ENCODE measurements at regions not wholly inside any gene's neighbourhood (a gene's known extent, or its start where the extent isn't known, plus 50 kb on each side); places are given as distances from the start of the nearest gene placed in this dataset.

DNA sequence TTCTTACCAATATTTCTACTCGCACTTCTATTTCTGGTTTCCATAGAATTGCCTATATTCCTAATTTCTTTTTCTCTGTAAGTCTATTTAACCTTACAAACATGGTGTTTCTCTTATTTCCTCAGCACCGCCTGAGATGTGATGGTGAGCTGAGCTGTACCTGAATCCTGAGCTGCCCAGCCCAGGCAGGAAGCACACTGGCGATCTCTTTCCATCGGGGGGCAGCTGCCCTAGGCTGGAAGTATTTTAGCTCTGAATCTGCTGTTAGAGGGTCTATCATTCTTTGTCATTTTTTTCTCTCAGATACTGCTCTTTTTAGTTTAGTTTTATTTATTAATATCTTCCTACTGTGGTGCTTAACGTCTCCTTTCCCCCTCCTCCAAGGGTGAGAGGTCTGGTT lies 173.4 kb upstream of the SLC35B3 start:
- H3K27ac ChIP-seq (ENCODE audit: insufficient read depth, low read length): no peak overlapping the region
- TF ChIP-seq POLR2A (IDR thresholded peaks at IDR 0.05; ENCODE audit: low read depth, low read length) (no peak), MAZ (IDR thresholded peaks at IDR 0.05; ENCODE audit: borderline replicate concordance, low read depth, low read length) (no peak), RAD21 (IDR thresholded peaks at IDR 0.05; ENCODE audit: low read length) (no peak), FOS (IDR thresholded peaks at IDR 0.05; ENCODE audit: low read depth, low read length) (no peak), CHD1 (IDR thresholded peaks at IDR 0.05; ENCODE audit: low read depth, low read length) (no peak), NFE2L2 (IDR thresholded peaks at IDR 0.05; ENCODE audit: low read depth, low read length) (no peak), RCOR1 (IDR thresholded peaks at IDR 0.05; ENCODE audit: insufficient replicate concordance, low read length) (no peak), MXI1 (IDR thresholded peaks at IDR 0.05; ENCODE audit: borderline replicate concordance, low read depth, low read length) (no peak), RFX5 (IDR thresholded peaks at IDR 0.05; ENCODE audit: low read depth, low read length) (no peak), SMC3 (IDR thresholded peaks at IDR 0.05; ENCODE audit: low read depth, low read length) (no peak), BHLHE40 (IDR thresholded peaks at IDR 0.05; ENCODE audit: low read depth, low read length) (no peak), MAFK (IDR thresholded peaks at IDR 0.05; ENCODE audit: low read depth, low read length) (no peak), CEBPB (IDR thresholded peaks at IDR 0.05; ENCODE audit: low read depth, low read length) (no peak)
- TF ChIP-seq, protein P1, sequence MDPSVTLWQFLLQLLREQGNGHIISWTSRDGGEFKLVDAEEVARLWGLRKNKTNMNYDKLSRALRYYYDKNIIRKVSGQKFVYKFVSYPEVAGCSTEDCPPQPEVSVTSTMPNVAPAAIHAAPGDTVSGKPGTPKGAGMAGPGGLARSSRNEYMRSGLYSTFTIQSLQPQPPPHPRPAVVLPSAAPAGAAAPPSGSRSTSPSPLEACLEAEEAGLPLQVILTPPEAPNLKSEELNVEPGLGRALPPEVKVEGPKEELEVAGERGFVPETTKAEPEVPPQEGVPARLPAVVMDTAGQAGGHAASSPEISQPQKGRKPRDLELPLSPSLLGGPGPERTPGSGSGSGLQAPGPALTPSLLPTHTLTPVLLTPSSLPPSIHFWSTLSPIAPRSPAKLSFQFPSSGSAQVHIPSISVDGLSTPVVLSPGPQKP (IDR thresholded peaks at IDR 0.05; ENCODE audit: borderline replicate concordance, low read depth, low read length): no peak
- TF ChIP-seq, protein P2, sequence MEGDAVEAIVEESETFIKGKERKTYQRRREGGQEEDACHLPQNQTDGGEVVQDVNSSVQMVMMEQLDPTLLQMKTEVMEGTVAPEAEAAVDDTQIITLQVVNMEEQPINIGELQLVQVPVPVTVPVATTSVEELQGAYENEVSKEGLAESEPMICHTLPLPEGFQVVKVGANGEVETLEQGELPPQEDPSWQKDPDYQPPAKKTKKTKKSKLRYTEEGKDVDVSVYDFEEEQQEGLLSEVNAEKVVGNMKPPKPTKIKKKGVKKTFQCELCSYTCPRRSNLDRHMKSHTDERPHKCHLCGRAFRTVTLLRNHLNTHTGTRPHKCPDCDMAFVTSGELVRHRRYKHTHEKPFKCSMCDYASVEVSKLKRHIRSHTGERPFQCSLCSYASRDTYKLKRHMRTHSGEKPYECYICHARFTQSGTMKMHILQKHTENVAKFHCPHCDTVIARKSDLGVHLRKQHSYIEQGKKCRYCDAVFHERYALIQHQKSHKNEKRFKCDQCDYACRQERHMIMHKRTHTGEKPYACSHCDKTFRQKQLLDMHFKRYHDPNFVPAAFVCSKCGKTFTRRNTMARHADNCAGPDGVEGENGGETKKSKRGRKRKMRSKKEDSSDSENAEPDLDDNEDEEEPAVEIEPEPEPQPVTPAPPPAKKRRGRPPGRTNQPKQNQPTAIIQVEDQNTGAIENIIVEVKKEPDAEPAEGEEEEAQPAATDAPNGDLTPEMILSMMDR (conservative IDR thresholded peaks at IDR 0.05; ENCODE audit: low read depth, low read length): no peak
- TF ChIP-seq, protein P3, sequence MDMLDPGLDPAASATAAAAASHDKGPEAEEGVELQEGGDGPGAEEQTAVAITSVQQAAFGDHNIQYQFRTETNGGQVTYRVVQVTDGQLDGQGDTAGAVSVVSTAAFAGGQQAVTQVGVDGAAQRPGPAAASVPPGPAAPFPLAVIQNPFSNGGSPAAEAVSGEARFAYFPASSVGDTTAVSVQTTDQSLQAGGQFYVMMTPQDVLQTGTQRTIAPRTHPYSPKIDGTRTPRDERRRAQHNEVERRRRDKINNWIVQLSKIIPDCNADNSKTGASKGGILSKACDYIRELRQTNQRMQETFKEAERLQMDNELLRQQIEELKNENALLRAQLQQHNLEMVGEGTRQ (IDR thresholded peaks at IDR 0.05; ENCODE audit: low read depth, low read length): no peak
- H2BK5ac ChIP-seq (ENCODE audit: low read depth, low read length, poor library complexity, severe bottlenecking): no peak overlapping the region
- no peak overlapping the region for H3K4me2 ChIP-seq (ENCODE audit: low read depth, low read length)
- no peak overlapping the region for H4K8ac ChIP-seq (ENCODE audit: low read depth in 2 of 2, low read length in 2 of 2)
- no peaks in the 10 kb centered on the region for H3K9me1 ChIP-seq (ENCODE audit: insufficient read depth, low read length)
- dilution Hi-C loops (cut with HindIII; ENCODE audit: low sequenced_read_pairs, unreplicated experiment) (no loop called here), intact Hi-C loops (cut with micrococcal nuclease) (no loop called here), in situ Hi-C loops (cut with MboI; ENCODE audit: low sequenced_read_pairs) (no loop called here)
- DNase-seq (no peak), ATAC-seq (ENCODE audit: low read depth) (no peak)
- no peak overlapping the region for H2BK120ac ChIP-seq (ENCODE audit: low read depth, low read length)
- no peak overlapping the region for H3K56ac ChIP-seq (ENCODE audit: extremely low read depth, insufficient read depth, low read length)
- H4K20me1 ChIP-seq (ENCODE audit: insufficient read depth, low read length): no peaks in the 10 kb centered on the region
- H2BK15ac ChIP-seq (ENCODE audit: low read depth, low read length): no peak overlapping the region
- no peak overlapping the region for H3K9ac ChIP-seq (ENCODE audit: low read depth, low read length)
- no peak overlapping the region for H3K23ac ChIP-seq (ENCODE audit: low read depth, low read length)
- H4K5ac ChIP-seq (ENCODE audit: low read depth, low read length): no peak overlapping the region
- H4K91ac ChIP-seq (ENCODE audit: insufficient read depth, low read depth, low read length): no peak overlapping the region
- no peak overlapping the region for H2AFZ ChIP-seq (replicated peaks; ENCODE audit: low read length, poor library complexity)
- no peak overlapping the region for H2BK20ac ChIP-seq (ENCODE audit: low read depth, low read length)
- ChIA-PET POLR2A (ENCODE audit: unreplicated experiment) (no interaction called here), CTCF (no interaction called here)
- H3K14ac ChIP-seq (replicated peaks; ENCODE audit: low read depth, low read length): no peak overlapping the region
- H3K4me3 ChIP-seq (ENCODE audit: insufficient read depth, low read depth, low read length): no peak overlapping the region
- WGBS, 2 experiments (ENCODE audit: extremely low coverage in 2 of 2, insufficient read length in 1 of 2): no CpG with 5 or more reads among the region's 5 CpGs
- no peaks in the 10 kb centered on the region for H3K27me3 ChIP-seq (ENCODE audit: control insufficient read depth, insufficient read depth, low read length)
- no peaks in the 10 kb centered on the region for H3K79me1 ChIP-seq (ENCODE audit: low read depth in 1 of 2, low read length in 2 of 2)
- BruUV-seq (replicated peaks): no TSS peak
- no peak overlapping the region for H2AK9ac ChIP-seq (replicated peaks; ENCODE audit: low read depth, low read length, poor library complexity)
- peaks cover 9% of the 10 kb centered on the region for H3K9me3 ChIP-seq (ENCODE audit: control insufficient read depth, insufficient read depth, low read length)
- H2AK5ac ChIP-seq (ENCODE audit: low read depth, low read length): no peak overlapping the region
- no peak overlapping the region for H3K4ac ChIP-seq (ENCODE audit: low read depth, low read length)
- H3K18ac ChIP-seq (ENCODE audit: low read depth, low read length): no peak overlapping the region
- no peaks in the 10 kb centered on the region for H3K36me3 ChIP-seq (ENCODE audit: control insufficient read depth, insufficient read depth, low read length)
- no peaks in the 10 kb centered on the region for H3K4me1 ChIP-seq (ENCODE audit: control insufficient read depth, insufficient read depth, low read length)
